SKM-1 treated with dmso at 0.1 percent for 144 hours (cell line): ENCODE measurements at regions not wholly inside any gene's neighbourhood (a gene's known extent, or its start where the extent isn't known, plus 50 kb on each side); places are given as distances from the start of the nearest gene placed in this dataset.
"Not testable (repeated sequence)": the region's sequence is repeated elsewhere in the genome, so short reads cannot be mapped to it uniquely, and the experiment has no call there.

Source experiments
- DNase-seq: peaks from one replicate; lab custom pipeline; 2025; ENCODE audit not compliant: unreplicated experiment; lab: John Stamatoyannopoulos, UW

DNA sequence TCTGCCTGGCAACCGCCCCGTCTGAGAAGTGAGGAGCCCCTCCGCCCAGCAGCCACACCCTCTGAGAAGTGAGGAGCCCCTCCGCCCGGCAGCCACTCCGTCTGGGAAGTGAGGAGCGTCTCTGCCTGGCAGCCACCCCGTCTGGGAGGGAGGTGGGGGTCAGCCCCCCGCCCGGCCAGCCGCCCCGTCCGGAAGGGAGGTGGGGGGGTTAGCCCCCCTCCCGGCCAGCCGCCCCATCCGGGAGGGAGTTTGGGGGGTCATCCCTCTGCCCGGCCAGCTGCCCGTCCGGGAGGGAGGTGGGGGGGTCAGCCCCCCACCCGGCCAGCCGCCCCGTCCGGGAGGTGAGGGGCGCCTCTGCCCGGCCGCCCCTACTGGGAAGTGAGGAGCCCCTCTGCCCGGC is 269.0 kb downstream of the FAM72C start:
- not testable (repeated sequence) for DNase-seq

DNA sequence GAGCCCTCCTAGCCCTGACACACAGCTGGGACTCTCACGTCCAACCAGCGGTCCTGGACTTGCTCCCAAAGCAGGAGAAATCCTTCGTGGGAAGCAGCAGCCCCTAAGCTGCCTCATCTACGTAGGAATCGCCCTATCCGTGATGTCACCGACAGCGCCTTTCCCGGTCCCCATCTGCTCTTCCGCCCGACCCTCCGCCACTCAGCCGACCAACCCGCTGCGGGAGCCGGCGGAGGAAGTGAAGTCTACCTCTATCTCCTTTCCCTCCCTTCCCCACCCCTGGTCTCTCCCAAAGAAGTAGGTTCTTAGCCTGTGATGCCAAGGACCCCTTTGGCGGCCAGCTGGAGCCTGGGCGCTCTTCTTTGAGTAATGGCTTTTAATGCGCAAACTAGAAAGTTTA is 272.1 kb downstream of the FAM72C start:
- DNase-seq = no peak

DNA sequence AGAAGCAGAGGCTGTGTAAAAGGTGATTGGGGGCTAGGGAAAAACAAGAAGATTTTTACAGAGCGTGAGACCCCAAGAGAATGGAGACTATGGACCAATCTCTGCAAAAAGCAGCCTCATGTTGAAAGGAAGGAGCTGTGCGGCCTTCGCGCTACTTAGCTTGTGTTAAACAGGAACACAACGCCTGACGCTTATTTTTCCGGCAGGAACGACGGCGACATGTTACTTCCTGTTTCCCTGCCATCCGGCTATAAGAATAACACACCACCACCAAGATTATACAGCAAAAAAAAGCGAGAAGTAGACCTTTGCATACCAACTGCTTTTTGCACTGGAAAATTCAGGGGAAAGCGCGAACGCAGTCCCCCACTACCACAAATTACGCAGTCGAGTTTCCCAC is 272.7 kb downstream of the FAM72C start:
- DNase-seq = no peak

DNA sequence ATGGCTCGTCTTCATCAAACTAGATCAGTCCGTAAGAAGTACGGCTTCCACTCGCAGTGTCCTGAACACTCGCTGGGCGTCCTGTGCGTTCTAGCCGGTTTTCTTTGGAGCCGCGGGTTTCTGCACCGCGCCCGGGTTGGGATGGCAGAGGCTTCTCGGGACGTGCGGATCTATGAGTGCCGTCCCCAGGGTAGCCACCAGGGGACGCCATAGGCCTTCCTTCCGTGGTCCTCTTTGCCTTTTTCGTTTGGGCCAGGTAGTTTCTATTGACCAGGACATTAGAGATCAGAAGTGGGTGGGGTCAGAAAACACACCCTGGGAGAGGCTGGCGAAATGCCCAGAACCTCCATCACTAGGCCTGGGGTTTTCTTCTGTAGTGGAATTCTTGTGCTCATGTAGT is 273.8 kb downstream of the FAM72C start:
- DNase-seq = peak; percentile 16

DNA sequence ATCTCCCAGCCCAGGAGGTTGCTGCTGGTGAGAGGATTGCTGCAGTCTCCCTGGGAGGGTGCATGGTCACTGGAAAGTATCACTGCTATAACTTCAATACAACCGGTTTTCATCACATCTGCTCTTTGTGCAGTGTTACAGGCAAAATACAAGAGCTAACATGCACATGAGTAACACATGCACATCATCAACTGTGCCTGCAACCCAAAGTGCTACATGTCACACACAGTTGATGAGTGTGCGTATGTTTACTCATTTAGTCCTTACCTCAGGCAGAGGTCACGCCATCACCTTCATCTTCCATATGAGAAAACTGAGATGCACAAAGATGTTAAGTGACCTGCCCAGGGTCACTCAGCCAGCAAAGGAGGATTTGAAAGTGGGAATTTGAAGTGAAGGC is 277.7 kb downstream of the FAM72C start:
- no peak for DNase-seq

DNA sequence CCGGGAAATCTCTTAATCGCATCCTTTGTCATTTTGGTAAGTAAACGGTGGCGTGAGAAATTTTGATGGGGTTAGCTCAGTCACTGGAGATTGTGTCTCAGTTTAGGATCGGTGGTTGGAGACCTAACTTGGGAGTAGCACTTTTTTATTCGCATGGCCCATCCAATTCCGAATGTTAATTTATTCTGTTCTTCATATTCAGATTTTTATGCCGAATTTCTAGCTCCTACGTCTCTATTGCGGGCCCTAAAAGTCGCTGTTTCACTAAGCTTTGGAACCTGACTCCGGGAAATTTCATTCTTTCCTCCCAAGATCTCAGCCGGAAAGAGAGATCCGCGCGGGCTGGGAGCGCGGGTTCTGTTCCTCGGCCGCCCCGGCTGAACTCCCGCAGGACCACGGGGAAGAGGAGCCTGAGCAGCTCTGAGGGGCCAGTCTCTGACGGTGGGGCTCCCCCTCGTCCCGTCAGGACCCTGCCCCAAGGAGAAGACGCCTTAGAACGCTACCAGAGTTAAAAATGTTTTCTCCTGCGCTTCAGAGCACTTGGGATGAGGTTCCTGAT is 279.7 kb downstream of the FAM72C start:
- no peak for DNase-seq

DNA sequence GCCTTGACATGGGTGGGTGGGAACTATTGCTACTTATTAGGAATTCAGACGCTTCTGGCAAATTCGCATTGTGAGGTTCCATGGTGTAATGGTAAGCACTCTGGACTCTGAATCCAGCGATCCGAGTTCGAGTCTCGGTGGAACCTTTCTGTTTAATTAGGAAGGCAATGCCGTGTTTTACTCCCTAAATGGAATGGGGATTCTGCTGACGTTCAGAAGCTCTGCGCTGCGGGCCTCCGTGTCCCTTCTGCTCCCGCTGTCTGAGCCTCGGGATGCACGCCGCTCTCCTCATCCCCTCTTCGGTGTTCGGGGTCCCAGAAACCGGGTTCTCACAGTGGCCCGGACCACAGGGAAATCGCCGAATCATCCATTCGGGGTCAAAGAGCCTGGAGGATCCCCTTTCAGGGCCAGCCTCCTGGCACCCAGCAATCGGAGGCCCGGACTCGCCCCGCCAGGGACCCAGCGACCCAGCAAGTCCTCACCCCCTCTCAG is 280.3 kb downstream of the FAM72C start:
- DNase-seq = no peak

DNA sequence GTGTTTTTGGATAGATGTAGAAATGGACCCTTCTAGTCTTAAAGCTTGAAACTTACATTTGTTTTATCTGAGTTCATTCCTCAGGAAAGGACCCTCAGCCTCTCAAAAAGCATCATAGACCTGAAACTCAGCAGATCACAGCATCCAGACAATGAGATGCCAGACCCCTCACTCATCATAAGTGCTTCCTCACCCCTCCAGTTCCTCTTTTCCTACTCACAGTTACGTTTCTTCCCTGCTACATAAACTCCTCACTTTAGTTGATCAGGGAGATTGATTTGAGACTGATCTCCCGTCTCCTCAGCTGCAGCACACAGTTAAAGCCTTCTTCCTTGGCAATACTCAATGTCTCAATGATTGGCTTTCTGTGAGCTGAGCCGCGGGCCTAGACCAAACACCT is 282.0 kb downstream of the FAM72C start:
- no peak for DNase-seq

DNA sequence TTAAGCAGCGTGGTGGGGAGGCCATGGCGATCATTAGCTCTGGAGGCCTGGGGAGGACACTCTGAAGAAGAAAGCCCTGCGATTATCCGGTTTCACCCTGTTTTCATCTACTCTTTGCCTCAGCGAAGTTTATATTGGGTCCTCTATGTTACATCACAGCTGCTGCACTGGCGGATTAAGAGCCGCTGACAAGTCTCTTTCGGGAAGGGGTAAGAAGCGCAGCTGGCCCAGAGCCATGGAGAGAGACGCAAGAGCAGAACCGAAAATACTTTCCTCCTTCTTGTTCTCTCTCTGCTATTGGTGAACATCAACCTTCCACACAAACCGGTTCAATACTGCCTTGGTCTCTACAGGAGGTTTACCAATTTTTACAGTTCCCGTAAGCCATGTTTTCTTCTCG is 291.5 kb downstream of the FAM72C start:
- DNase-seq = no peak

DNA sequence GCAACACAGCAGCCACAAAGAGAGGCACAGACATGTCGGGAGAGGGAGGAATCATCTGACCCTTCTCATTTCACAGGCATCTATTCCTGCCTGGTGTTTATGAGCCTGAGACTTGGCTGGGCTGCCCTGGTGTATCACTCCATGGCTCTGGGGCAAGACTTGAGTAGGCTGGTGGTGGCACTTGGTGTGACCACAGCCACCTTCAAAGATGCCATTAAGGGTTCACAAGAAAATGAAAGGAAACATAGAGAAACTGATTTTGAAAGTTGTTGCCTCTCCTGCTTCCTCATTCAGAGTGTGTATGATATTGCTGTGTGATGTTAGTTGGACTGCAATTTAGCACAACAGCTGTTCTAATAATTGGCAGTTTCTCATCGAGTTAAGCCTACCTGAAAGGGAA is 298.8 kb downstream of the FAM72C start:
- no peak for DNase-seq

DNA sequence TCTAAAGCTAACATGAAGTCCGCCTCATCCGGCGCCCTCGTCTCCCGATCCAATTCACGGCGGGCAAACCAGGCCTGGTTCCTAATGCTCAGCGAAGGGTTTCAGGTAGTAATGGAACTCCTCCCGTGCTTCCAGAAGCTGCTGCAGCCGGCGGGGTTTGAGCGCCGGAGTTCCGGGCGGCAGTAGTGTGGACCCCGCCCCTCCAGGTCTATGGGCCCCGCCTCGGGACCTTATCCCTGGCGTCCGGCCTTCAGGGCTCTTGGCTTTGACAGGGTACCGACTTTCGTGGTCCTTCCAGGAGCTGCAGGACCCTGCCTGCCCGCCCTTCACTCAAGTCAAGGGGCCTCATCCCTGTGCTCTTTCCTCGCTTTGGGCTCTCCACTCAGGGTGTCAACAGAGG is 304.1 kb downstream of the FAM72C start:
- no peak for DNase-seq

DNA sequence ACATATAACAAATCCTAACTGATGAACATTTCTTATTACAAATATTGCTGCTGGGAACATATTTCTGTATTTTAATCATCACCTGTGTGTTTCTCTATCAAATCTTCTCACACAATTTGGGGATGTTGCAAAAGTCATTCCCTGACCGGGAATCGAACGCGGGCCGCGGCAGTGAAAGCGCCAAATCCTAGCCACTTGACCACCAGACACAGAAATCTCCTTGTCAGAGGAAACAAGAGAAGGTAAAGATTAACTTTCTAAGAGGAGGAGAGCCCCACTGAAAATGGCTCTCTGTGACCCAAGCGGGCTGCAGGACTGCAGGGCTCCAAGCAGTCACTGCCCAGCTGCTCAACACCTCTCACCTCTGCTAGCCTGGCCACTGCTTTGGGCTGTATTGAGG is 304.9 kb downstream of the FAM72C start:
- DNase-seq = no peak

DNA sequence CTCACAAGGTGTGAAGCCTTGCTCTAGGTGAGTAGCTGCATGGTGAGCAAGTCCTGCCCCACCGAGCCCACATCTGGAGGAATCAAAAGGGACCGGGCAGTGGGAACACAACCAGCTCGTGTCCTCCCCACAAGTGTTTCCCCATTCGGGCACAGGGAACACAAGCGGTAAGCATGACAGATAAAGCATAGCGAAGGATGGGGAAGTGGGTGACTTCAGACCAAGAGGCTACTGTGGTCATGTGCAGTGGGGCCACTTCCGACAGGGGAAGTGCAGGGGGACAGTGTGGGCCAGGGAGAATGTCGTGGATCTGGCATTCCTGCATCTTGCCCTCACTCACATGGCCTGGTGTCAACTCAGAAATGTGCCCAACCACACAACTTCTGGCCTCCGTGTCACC is 306.2 kb downstream of the FAM72C start:
- peak; percentile 42 for DNase-seq

DNA sequence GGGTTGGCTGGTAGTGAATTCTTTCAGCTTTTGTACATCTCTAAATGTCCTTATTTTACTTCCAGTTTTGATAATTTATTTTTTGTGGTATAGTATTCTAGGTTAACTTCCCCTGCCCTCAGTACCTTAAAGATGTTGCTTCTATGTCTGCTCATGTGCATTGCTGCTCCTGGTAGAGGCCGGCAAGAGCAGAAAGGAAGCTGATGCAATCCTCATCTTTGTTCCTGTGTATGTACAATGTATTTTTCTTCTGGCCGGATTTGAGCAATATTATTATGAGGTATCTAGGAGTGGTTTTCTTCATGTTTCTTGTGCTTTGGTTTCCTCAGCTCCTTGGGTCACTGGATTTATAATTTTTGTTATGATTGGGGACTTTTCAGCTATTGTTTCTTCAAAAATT is 308.7 kb downstream of the FAM72C start:
- peak; percentile 17 for DNase-seq

DNA sequence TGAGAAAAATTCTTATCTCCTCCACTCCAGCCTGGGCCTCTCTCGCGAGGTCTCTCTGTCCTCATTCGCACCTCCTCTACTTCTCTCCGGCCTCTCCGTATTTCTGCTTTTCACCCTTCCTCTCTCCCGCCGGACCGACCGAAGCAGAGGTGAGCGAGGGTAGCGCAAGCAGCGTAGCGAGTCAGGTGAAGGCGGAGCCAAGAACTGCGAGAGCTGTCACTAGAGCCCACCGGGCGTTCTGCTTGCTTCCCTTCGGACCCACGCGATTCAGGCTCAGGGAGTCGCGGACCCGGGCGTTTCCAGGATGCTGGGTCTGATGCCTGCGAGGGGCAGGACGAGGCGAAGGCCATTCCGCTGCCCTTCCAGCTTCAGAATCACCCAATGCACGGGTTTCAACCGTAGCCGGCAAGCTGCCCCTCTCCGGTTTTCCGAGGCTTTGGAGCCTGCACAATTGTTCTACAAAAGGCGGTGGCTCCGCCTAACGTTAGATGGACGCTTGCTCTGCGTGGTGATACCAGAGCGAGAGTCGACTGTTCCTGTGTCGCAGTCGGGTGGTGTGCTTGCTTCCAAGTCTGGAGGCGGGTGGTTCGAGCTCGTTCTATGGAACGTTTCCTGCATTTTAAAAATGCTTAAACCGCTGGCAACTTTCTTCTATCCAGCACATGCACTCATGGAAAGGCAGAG is 310.2 kb downstream of the FAM72C start:
- no peak for DNase-seq

DNA sequence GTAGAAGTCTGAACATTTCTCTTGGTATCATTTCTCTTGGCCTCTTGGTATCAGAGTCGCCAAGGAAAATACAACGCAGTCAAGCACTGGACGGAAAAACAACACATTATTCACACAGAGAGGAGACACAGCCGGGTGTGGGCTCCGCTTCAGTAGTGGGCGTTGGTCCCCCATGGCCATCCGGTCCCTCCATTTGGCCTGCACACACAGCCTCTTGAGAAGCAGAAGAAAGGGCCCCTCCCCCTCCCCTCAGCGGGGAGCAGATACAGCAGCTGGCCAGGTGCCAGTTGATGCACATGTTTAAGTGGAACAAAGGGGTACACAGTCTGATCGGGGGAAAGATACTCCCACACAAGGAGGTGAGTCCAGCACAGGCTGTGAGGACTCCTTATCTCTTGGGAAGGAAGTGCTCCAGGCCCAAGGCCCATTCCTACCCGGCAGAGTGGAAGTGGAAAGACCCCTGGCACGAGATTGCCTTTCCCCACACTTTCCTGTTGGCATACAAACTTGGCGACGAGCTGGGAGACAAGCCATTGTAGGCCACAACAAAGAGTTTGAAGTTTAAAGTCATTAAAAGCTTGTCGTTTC is 311.3 kb downstream of the FAM72C start:
- no peak for DNase-seq

DNA sequence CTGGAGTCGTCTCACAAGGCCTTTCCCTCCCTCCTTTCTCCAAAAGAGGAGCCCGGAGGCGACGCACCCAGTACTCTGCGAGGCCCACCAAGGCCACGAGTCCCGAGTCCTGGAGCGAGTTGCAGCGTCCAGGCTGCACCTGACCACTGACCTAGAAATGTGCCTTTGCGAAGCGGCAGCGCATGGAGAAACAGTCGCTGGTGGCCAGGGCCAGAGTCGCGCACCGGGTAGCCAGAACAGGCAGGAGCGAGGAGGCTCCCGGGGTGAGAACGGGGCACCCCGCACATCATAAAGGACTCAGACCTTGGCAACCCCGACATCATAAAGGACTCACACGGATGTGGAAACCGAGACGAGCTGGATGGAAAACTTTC is 318.4 kb downstream of the FAM72C start:
- DNase-seq = no peak

DNA sequence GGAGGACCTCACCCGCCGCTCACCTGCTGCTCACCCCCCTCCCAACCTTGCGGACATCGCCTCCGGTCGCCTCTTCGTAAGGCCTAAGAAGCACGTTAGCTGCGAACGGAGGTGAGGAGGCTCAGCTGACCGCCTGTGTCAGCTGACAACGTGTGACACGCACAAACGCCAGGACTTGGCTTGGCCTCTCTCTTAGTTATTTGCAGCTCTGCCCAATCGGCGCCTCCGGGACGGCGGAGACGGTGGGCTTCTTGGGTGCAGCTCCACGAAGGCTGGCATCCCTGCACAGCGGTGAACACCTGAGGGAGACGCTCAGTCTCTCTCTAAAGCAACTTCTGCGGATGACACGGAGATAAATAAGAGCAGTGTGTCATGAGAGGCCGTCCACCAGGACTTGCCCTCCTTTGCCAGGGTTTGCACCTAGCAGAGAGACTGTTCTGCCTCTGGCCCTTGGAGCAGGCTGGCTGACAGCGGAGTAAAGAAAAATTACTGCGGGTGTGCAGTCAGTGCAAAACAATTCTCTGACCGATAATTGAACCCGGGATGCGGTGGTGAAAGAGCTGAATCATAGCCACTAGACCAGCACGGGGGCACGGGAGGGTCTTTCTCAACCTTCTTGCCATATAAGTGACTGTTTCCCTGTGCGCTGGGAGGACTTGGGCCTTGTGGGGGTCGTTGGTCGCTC is 318.9 kb downstream of the FAM72C start:
- no peak for DNase-seq

DNA sequence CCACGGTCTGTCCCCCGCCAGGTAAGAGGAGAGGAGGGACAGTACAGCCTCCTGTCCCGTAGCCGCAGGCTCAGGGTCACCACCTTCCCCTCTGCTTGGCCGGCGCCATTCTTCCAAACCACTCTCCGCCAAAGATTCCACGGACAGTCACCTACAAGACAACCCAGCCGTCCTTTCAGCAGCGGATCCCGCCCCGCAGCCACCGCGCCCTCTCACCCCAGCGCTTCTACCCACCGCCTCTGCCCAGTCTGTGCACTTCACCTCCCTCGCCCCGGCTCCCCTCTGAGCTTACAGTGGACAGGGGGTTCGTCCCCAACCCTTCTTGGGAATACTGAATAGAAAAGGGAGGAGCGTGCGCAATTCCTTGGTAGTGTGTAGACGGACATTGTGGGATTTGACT is 319.6 kb downstream of the FAM72C start:
- no peak for DNase-seq

DNA sequence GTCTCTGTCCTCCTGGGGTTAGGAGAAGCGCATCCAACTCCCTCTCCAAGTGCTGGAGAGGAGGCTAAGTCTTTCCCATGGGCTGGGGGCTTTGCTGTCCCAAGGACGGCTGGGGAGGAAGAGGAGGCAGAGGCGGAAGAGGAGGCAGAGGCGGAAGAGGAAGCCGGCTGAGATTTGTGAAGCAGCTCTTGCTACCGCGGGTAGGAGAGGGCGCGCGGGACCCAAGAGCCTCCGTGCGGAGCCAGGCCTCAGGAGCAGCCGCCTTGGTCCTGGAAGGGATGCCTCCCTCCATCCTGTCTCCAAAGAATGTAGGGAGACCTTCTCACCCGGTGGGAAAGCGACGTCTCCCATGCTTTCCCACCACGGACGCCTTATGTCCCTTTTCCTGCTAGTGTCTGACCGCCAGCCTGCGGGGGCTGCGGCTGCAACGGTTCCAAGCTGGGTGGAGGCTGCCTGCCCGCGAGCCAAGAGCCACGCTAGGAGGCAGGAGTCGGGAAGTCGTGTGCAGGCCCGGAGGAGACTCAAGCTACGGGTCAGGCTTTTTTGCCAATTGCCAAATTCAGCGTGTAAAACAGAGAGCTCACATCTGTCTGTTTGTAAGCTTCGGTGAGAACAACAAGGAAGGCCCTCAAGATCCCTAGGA is 320.3 kb downstream of the FAM72C start:
- DNase-seq = no peak

DNA sequence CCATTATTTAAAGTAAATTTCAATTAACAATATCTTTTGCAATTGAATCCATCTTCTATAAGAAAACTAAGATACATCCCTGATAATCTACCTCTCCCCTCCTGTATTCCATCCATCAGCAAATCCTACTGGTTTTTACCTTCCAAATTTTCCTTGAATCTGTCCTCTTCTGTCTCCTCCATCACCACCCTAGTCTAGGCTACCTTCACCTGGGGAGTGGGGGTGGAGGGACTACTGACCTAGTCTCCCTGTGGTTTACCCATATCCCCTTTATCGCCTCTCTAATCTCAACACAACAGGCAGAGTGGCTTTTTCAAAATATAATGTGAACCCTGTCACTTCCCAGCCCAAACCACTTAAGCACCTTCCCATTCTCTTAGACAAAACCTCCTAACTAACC is 327.8 kb downstream of the FAM72C start:
- not testable (repeated sequence) for DNase-seq
